ENCODE measurements at regions not wholly inside any gene's neighbourhood (a gene's known extent, or its start where the extent isn't known, plus 50 kb on each side); places are given as distances from the start of the nearest gene placed in this dataset.

DNA sequence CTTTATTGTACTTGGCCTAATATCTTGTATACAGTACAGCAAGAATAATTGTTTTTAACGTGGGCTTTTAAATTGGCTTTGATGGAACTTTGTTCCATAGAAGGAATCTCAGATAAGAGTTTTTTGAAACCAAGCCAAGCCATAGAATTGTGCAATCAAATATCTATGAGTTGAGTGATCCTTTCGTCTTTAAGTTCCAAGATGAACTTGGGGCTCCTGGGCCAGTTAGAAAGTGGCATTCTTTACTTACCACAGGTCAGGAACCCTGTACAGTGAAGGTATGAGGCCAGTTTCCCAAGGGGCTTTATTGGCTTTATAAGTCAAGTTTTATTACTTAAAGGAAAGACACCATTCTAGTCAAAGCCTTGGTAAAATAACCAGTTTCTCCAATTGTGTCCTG lies 2104.2 kb downstream of the PCDH7 start:
- Histone ChIP-seq H3K27ac (ENCODE audit: low read depth in 1 of 3, low read length in 2 of 3) (no peak overlapping the region), H3K27me3 (ENCODE audit: control insufficient read depth in 3 of 3, insufficient read depth in 3 of 3, low read length in 3 of 3) (no peaks in the 10 kb centered on the region), H3K4me1 (ENCODE audit: control insufficient read depth in 3 of 3, insufficient read depth in 2 of 3, low read depth in 1 of 3, low read length in 2 of 3) (no peaks in the 10 kb centered on the region), H3K36me3 (ENCODE audit: control insufficient read depth in 3 of 3, insufficient read depth in 2 of 3, low read depth in 1 of 3, low read length in 3 of 3) (no peaks in the 10 kb centered on the region), H3K9me3 (ENCODE audit: control insufficient read depth in 2 of 2, insufficient read depth in 1 of 2, low read depth in 1 of 2, low read length in 1 of 2) (peaks cover 0 to 9% of the 10 kb centered on the region in 2 donors), H3K4me3 (ENCODE audit: low read depth in 1 of 3, low read length in 3 of 3) (no peak overlapping the region)
- FAIRE-seq (no peak), DNase-seq (peak in 1 of 2 donors; percentile 36)
- 8 to 24% (median 14%) methylated on average over 2 of the region's 2 CpGs for WGBS, 3 donors

DNA sequence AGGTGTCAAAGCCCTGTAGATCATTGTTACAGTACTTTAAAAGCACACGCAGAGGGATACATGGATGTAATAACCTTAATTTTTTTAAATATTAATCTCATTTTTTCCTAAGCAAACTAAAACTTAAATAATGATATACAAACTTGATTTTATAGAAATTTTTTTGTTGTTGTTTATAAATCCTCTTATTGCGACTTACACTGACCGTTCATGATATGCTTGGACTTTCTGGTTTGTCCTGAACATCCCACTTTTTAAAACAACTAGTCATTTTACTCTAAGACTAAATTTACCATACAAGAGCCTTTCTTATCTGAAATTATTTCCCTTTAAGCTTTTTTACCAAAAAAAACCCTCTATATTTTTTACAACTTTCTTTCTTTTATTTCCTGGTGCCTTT lies 2106.0 kb downstream of the PCDH7 start:
- DNase-seq (no peak), FAIRE-seq (no peak)

DNA sequence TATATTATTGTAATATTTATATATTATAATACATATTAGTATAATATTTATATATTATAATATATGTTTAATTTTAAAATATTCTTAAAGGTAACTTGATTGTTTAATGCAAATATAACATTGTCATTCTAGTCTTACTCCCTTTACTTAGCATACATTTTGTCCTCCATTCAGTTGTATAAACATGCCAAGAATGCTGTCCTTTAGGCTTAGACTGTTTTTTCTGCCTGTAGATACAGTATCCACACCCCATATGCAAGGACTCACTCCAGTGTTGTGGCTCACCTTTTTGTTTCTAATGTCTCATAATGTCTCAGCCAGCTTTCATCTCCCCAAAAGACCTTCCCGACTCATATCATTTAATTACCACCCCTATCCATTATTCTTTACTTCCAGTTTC lies 2110.0 kb downstream of the PCDH7 start:
- H3K27me3 ChIP-seq (ENCODE audit: control insufficient read depth in 3 of 3, insufficient read depth in 3 of 3, low read length in 3 of 3): no peaks in the 10 kb centered on the region

More for the DNA sequence above, 2106.0 kb downstream of the PCDH7 start:
- WGBS, 3 donors: 88 to 96% (median 88%) methylated on average over 3 of the region's 3 CpGs
- Histone ChIP-seq H3K36me3 (ENCODE audit: control insufficient read depth in 3 of 3, insufficient read depth in 2 of 3, low read depth in 1 of 3, low read length in 3 of 3) (no peaks in the 10 kb centered on the region), H3K27ac (ENCODE audit: low read depth in 1 of 3, low read length in 2 of 3) (no peak overlapping the region), H3K4me3 (ENCODE audit: low read depth in 1 of 3, low read length in 3 of 3) (no peak overlapping the region), H3K4me1 (ENCODE audit: control insufficient read depth in 3 of 3, insufficient read depth in 2 of 3, low read depth in 1 of 3, low read length in 2 of 3) (no peaks in the 10 kb centered on the region), H3K9me3 (ENCODE audit: control insufficient read depth in 2 of 2, insufficient read depth in 1 of 2, low read depth in 1 of 2, low read length in 1 of 2) (peaks cover 0 to 9% of the 10 kb centered on the region in 2 donors), H3K27me3 (ENCODE audit: control insufficient read depth in 3 of 3, insufficient read depth in 3 of 3, low read length in 3 of 3) (no peaks in the 10 kb centered on the region)

DNA sequence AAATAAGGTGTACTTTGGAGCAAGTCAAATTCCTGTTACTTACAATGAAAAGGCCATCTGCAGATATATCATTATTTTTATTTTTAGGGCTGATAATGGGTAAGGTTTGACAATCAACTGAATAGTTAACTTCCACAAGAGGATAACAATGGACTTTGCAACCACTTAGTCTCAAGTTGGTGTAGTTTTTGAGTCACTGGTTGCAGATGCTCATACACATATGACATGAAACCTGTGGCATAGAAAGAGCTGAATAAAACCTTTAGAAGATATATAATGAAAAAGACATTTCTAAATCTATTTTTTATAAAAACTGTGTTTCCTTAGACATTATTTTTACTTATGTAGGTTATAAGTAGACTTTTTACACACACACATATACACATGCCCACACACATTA lies 2110.9 kb downstream of the PCDH7 start:
- H3K27me3 ChIP-seq (ENCODE audit: control insufficient read depth in 3 of 3, insufficient read depth in 3 of 3, low read length in 3 of 3): no peaks in the 10 kb centered on the region
- FAIRE-seq (no peak), DNase-seq (no peak)
- H3K27ac ChIP-seq (ENCODE audit: low read depth in 1 of 3, low read length in 2 of 3): no peak overlapping the region
- H3K4me3 ChIP-seq (ENCODE audit: low read depth in 1 of 3, low read length in 3 of 3): no peak overlapping the region
- no peaks in the 10 kb centered on the region for H3K36me3 ChIP-seq (ENCODE audit: control insufficient read depth in 3 of 3, insufficient read depth in 2 of 3, low read depth in 1 of 3, low read length in 3 of 3)
- H3K9me3 ChIP-seq (ENCODE audit: control insufficient read depth in 2 of 2, insufficient read depth in 1 of 2, low read depth in 1 of 2, low read length in 1 of 2): peaks cover 0 to 6% of the 10 kb centered on the region in 2 donors
- no peaks in the 10 kb centered on the region for H3K4me1 ChIP-seq (ENCODE audit: control insufficient read depth in 3 of 3, insufficient read depth in 2 of 3, low read depth in 1 of 3, low read length in 2 of 3)

More for the DNA sequence above, 2110.0 kb downstream of the PCDH7 start:
- 72 to 89% (median 87%) methylated on average over 1 of the region's 1 CpG for WGBS, 3 donors
- Histone ChIP-seq H3K9me3 (ENCODE audit: control insufficient read depth in 2 of 2, insufficient read depth in 1 of 2, low read depth in 1 of 2, low read length in 1 of 2) (peaks cover 0 to 9% of the 10 kb centered on the region in 2 donors), H3K27ac (ENCODE audit: low read depth in 1 of 3, low read length in 2 of 3) (no peak overlapping the region), H3K36me3 (ENCODE audit: control insufficient read depth in 3 of 3, insufficient read depth in 2 of 3, low read depth in 1 of 3, low read length in 3 of 3) (no peaks in the 10 kb centered on the region), H3K4me1 (ENCODE audit: control insufficient read depth in 3 of 3, insufficient read depth in 2 of 3, low read depth in 1 of 3, low read length in 2 of 3) (no peaks in the 10 kb centered on the region), H3K4me3 (ENCODE audit: low read depth in 1 of 3, low read length in 3 of 3) (no peak overlapping the region)
- DNase-seq (no peak), FAIRE-seq (no peak)

DNA sequence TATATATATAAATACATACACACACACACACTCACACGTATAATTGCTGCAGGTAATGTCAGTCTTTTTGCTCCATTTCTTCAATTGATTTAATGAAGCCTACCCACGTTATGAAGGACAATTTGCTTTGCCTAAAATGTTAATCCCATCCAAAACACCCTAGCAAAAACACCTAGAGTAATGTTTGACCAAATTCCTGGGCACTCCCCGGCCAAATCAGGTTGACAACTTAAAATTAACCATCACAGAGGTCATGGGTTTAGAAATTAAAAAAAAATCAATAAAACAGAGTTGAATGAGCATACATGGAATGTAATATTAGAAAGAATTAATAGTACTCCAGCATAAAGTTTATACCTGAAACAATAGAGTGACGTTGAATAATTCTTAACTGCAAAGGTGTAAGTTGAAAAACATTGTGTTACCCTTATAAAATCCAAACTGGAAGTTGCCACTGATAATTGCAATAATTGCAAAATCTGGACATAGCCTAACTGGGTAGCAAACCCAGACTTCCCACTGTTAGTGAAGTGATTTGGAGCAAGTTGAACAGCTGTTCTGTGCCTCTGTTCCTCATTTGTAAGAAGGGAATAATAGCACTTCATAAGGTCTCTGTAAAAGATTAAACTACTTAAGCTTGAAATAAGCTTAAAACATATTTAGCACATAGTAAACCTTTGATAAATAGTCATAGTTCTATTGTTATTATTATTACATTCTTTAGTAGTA lies 2120.5 kb downstream of the PCDH7 start:
- no peaks in the 10 kb centered on the region for H3K27me3 ChIP-seq (ENCODE audit: control insufficient read depth in 3 of 3, insufficient read depth in 3 of 3, low read length in 3 of 3)
- peaks cover 0 to 5% (median 0%) of the 10 kb centered on the region in 3 donors for H3K4me1 ChIP-seq (ENCODE audit: control insufficient read depth in 3 of 3, insufficient read depth in 2 of 3, low read depth in 1 of 3, low read length in 2 of 3)
- FAIRE-seq (no peak), DNase-seq (peak in 1 of 2 donors; percentile 7)
- H3K27ac ChIP-seq (ENCODE audit: low read depth in 1 of 3, low read length in 2 of 3): no peak overlapping the region
- H3K4me3 ChIP-seq (ENCODE audit: low read depth in 1 of 3, low read length in 3 of 3): no peak overlapping the region
- H3K9me3 ChIP-seq (ENCODE audit: control insufficient read depth in 2 of 2, insufficient read depth in 1 of 2, low read depth in 1 of 2, low read length in 1 of 2): no peaks in the 10 kb centered on the region
- H3K36me3 ChIP-seq (ENCODE audit: control insufficient read depth in 3 of 3, insufficient read depth in 2 of 3, low read depth in 1 of 3, low read length in 3 of 3): no peaks in the 10 kb centered on the region
- 46 to 66% (median 51%) methylated on average over 4 of the region's 4 CpGs for WGBS, 3 donors

DNA sequence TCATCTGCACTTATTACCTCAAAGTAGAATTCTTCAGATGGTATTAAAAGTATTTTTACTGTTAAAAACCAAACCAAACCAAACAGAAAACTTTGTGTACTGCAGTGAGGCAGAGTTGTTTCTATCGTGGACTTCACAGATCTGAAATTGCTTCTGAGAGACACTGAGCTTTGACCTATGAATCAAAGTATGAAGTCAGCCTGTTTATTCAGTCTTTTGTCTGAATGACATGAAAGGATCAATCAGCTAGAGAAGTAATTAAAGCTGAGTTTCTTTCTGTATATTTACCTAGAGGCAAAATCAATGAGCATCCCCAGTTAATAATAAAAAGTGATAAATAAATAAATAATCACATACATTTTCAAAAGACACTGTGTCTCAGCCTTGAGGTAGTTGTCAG lies 2121.0 kb downstream of the PCDH7 start:
- no peak overlapping the region for H3K27ac ChIP-seq (ENCODE audit: low read depth in 1 of 3, low read length in 2 of 3)
- 17 to 40% (median 34%) methylated on average over 1 of the region's 1 CpG for WGBS, 3 donors

DNA sequence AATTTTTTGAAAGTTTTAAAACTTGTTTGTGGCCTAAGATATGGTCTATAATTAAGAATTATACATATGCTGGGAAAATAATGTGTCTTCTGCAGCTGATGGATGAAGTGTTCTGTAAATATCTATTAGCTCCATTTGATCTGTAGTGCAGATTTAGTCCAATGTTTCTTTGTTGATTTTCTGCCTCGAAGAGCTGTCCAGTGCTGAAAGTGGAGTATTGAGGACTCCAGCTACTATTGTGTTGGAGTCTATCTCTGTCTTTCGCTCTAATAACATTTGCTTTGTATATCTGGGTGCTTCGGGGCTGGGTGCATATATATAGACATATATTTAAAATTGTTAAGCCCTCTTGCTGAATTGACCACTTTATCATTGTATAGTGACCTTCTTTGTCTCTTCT lies 2127.3 kb downstream of the PCDH7 start:
- no peaks in the 10 kb centered on the region for H3K36me3 ChIP-seq (ENCODE audit: control insufficient read depth in 3 of 3, insufficient read depth in 2 of 3, low read depth in 1 of 3, low read length in 3 of 3)
- no peak overlapping the region for H3K27ac ChIP-seq (ENCODE audit: low read depth in 1 of 3, low read length in 2 of 3)
- H3K4me3 ChIP-seq (ENCODE audit: low read depth in 1 of 3, low read length in 3 of 3): no peak overlapping the region
- DNase-seq: peak in 1 of 2 donors; percentile 4
- FAIRE-seq: no peak
- no peaks in the 10 kb centered on the region for H3K4me1 ChIP-seq (ENCODE audit: control insufficient read depth in 3 of 3, insufficient read depth in 2 of 3, low read depth in 1 of 3, low read length in 2 of 3)
- no peaks in the 10 kb centered on the region for H3K27me3 ChIP-seq (ENCODE audit: control insufficient read depth in 3 of 3, insufficient read depth in 3 of 3, low read length in 3 of 3)
- H3K9me3 ChIP-seq (ENCODE audit: control insufficient read depth in 2 of 2, insufficient read depth in 1 of 2, low read depth in 1 of 2, low read length in 1 of 2): no peaks in the 10 kb centered on the region
- 49 to 71% (median 70%) methylated on average over 3 of the region's 3 CpGs for WGBS, 3 donors

More for the DNA sequence above, 2121.0 kb downstream of the PCDH7 start:
- FAIRE-seq: no peak
- no peaks in the 10 kb centered on the region for H3K36me3 ChIP-seq (ENCODE audit: control insufficient read depth in 3 of 3, insufficient read depth in 2 of 3, low read depth in 1 of 3, low read length in 3 of 3)
- peak; percentile 6 to 34 for DNase-seq
- H3K4me3 ChIP-seq (ENCODE audit: low read depth in 1 of 3, low read length in 3 of 3): no peak overlapping the region
- no peaks in the 10 kb centered on the region for H3K27me3 ChIP-seq (ENCODE audit: control insufficient read depth in 3 of 3, insufficient read depth in 3 of 3, low read length in 3 of 3)
- H3K4me1 ChIP-seq (ENCODE audit: control insufficient read depth in 3 of 3, insufficient read depth in 2 of 3, low read depth in 1 of 3, low read length in 2 of 3): peaks cover 0 to 5% (median 0%) of the 10 kb centered on the region in 3 donors
- no peaks in the 10 kb centered on the region for H3K9me3 ChIP-seq (ENCODE audit: control insufficient read depth in 2 of 2, insufficient read depth in 1 of 2, low read depth in 1 of 2, low read length in 1 of 2)

DNA sequence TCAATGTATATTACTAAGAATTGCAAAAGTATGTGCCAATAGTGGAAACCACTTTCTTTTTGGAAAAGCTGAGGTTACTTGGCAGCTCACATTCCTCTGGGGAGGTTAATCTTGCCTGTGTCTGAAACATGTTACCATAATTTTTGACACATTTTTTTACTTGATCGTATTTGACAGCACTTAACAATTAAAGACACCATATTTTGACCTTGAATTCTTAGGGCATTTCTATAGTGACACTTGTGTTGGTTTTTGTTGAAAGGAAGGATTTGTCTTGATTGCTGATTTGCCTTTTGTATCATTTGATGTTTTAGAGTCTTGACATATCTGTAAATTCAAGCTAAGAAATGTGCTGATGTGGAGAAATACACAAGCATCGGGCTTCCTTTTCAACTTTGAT lies 2135.5 kb downstream of the PCDH7 start:
- FAIRE-seq: no peak
- DNase-seq: no peak

DNA sequence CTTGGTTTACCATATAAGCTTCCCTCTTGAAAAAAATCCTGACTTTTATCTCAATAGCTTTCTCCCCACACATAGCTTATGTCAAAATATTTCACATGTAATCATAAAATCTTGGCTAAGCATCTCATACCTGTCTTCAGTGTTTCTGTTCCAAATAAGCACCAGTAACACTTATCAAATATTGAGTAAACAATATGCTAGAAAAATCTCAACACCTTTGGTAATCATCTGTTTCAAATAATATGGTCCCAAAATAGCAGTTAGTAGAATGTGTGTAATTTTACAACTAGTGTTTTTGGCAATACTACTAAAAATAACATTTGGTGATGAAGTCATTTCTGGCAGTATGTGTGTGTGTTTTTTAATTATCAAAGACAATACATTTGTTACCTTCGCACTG lies 2138.2 kb downstream of the PCDH7 start:
- Histone ChIP-seq H3K4me1 (ENCODE audit: control insufficient read depth in 3 of 3, insufficient read depth in 2 of 3, low read depth in 1 of 3, low read length in 2 of 3) (no peaks in the 10 kb centered on the region), H3K9me3 (ENCODE audit: control insufficient read depth in 2 of 2, insufficient read depth in 1 of 2, low read depth in 1 of 2, low read length in 1 of 2) (no peaks in the 10 kb centered on the region), H3K4me3 (ENCODE audit: low read depth in 1 of 3, low read length in 3 of 3) (no peak overlapping the region), H3K27me3 (ENCODE audit: control insufficient read depth in 3 of 3, insufficient read depth in 3 of 3, low read length in 3 of 3) (no peaks in the 10 kb centered on the region), H3K36me3 (ENCODE audit: control insufficient read depth in 3 of 3, insufficient read depth in 2 of 3, low read depth in 1 of 3, low read length in 3 of 3) (no peaks in the 10 kb centered on the region), H3K27ac (ENCODE audit: low read depth in 1 of 3, low read length in 2 of 3) (no peak overlapping the region)
- no peak for DNase-seq
- WGBS, 3 donors: 82 to 92% (median 88%) methylated on average over 1 of the region's 1 CpG
- no peak for FAIRE-seq

More for the DNA sequence above, 2135.5 kb downstream of the PCDH7 start:
- no peak overlapping the region for H3K4me3 ChIP-seq (ENCODE audit: low read depth in 1 of 3, low read length in 3 of 3)
- no peak overlapping the region for H3K27ac ChIP-seq (ENCODE audit: low read depth in 1 of 3, low read length in 2 of 3)
- WGBS, 3 donors: 78 to 87% (median 80%) methylated on average over 2 of the region's 2 CpGs
- no peaks in the 10 kb centered on the region for H3K4me1 ChIP-seq (ENCODE audit: control insufficient read depth in 3 of 3, insufficient read depth in 2 of 3, low read depth in 1 of 3, low read length in 2 of 3)
- H3K36me3 ChIP-seq (ENCODE audit: control insufficient read depth in 3 of 3, insufficient read depth in 2 of 3, low read depth in 1 of 3, low read length in 3 of 3): no peaks in the 10 kb centered on the region
- no peaks in the 10 kb centered on the region for H3K9me3 ChIP-seq (ENCODE audit: control insufficient read depth in 2 of 2, insufficient read depth in 1 of 2, low read depth in 1 of 2, low read length in 1 of 2)
- no peaks in the 10 kb centered on the region for H3K27me3 ChIP-seq (ENCODE audit: control insufficient read depth in 3 of 3, insufficient read depth in 3 of 3, low read length in 3 of 3)

Measured in small intestine (tissue), 7 donors.